ENCODE measurements at regions not wholly inside any gene's neighbourhood (a gene's known extent, or its start where the extent isn't known, plus 50 kb on each side); places are given as distances from the start of the nearest gene placed in this dataset.

DNA sequence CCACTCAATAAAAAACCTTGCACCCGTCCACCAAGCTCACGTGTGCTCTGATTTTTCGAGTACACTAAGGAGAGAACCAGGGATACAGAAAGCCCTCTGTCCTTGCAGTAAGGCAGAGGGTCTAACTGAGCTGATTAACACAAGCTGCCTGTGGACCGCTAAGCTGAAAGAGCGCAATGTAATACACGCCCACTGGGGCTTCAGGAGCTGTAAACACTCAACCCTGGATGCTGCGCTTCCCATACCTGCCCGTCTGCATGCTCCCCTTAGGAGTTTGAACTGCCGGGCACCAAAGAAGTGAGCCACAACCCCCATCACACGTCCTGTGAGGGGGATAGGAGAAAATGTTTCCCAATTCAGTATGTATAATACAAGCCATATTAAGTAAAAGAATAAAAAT, 664.8 kb downstream of the PCDH18 start:
- Histone ChIP-seq H3K4me1 (no peaks in the 10 kb centered on the region), H3K27me3 (no peaks in the 10 kb centered on the region), H3K36me3 (no peaks in the 10 kb centered on the region), H3K27ac (no peak overlapping the region), H3K9me3 (no peaks in the 10 kb centered on the region), H3K4me3 (no peak overlapping the region)
- whole genome bisulfite sequencing (ENCODE audit: insufficient coverage, low coverage, low lambda C conversion rate, missing lambda C conversion rate), result 68% methylated on average over 9 of the region's 10 CpGs
- TF ChIP-seq POLR2A (IDR thresholded peaks at IDR 0.05), result no peak
- TF ChIP-seq CTCF (IDR thresholded peaks at IDR 0.05), result no peak
- DNase-seq (no peak), ATAC-seq (no peak)
- intact Hi-C loops (cut with DNase I), result no loop called here

GRCh38 chr4:136865526-136865925, 666.8 kb downstream of the PCDH18 start:
- Histone ChIP-seq H3K4me3 (no peak overlapping the region), H3K9me3 (no peaks in the 10 kb centered on the region), H3K4me1 (no peaks in the 10 kb centered on the region), H3K27ac (no peak overlapping the region), H3K36me3 (no peaks in the 10 kb centered on the region), H3K27me3 (no peaks in the 10 kb centered on the region)
- 52% methylated on average over 2 of the region's 2 CpGs for WGBS (ENCODE audit: insufficient coverage, low coverage, low lambda C conversion rate, missing lambda C conversion rate)
- TF ChIP-seq CTCF (IDR thresholded peaks at IDR 0.05) (no peak), POLR2A (IDR thresholded peaks at IDR 0.05) (no peak)
- intact Hi-C loops (cut with DNase I), result no loop called here
- DNase-seq (no peak), ATAC-seq (no peak)

- WGBS (ENCODE audit: insufficient coverage, low coverage, low lambda C conversion rate, missing lambda C conversion rate), result 0% methylated on average over 2 of the region's 2 CpGs
- TF ChIP-seq CTCF (IDR thresholded peaks at IDR 0.05) (peak; percentile 73 to 82 (median 80)), POLR2A (IDR thresholded peaks at IDR 0.05) (no peak)
- Histone ChIP-seq H3K9me3 (no peaks in the 10 kb centered on the region), H3K36me3 (no peaks in the 10 kb centered on the region), H3K4me3 (no peak overlapping the region), H3K4me1 (no peaks in the 10 kb centered on the region), H3K27ac (no peak overlapping the region), H3K27me3 (no peaks in the 10 kb centered on the region)
- peak; percentile 81 to 88 (median 85) for ATAC-seq
- intact Hi-C loops (cut with DNase I), result no loop called here
- DNase-seq, result no peak
These were observed 667.6 kb downstream of the PCDH18 start for GRCh38 chr4:136864604-136865185.

DNA sequence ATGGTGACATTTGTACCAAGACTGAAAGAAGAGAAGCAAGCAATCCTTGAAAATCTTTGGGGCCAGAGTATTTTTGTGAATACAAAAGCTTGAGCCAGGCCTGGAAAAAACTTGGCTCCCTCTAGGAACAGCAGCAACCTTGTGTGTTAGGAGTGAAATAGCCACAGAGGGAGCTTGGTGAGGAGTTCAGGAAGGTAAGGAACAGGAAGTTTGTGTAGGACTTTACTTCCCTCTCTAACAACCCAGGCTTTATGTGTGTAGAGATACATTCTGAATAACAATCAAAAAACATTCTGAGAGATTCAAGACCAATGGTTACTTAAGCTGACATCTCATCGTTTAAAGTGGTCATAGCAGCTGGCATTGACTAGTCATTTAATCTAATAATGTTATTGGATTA, 668.5 kb downstream of the PCDH18 start:
- H3K4me1 ChIP-seq, result no peaks in the 10 kb centered on the region
- intact Hi-C loops (cut with DNase I), result no loop called here
- H3K4me3 ChIP-seq, result no peak overlapping the region
- no peaks in the 10 kb centered on the region for H3K9me3 ChIP-seq
- DNase-seq (no peak), ATAC-seq (no peak)
- no peak overlapping the region for H3K27ac ChIP-seq
- TF ChIP-seq POLR2A (IDR thresholded peaks at IDR 0.05) (no peak), CTCF (IDR thresholded peaks at IDR 0.05) (no peak)
- H3K36me3 ChIP-seq, result no peaks in the 10 kb centered on the region
- 13% methylated on average over 1 of the region's 1 CpG for WGBS (ENCODE audit: insufficient coverage, low coverage, low lambda C conversion rate, missing lambda C conversion rate)
- H3K27me3 ChIP-seq, result no peaks in the 10 kb centered on the region

GRCh38 chr4:136862653-136863052, 669.6 kb downstream of the PCDH18 start:
- ATAC-seq, result no peak
- no peak for TF ChIP-seq CTCF (IDR thresholded peaks at IDR 0.05)
- no peak for TF ChIP-seq POLR2A (IDR thresholded peaks at IDR 0.05)
- 61% methylated on average over 3 of the region's 3 CpGs for WGBS (ENCODE audit: insufficient coverage, low coverage, low lambda C conversion rate, missing lambda C conversion rate)

More at GRCh38 chr4:136862653-136863052, 669.6 kb downstream of the PCDH18 start:
- H3K4me3 ChIP-seq, result no peak overlapping the region
- no peaks in the 10 kb centered on the region for H3K27me3 ChIP-seq
- intact Hi-C loops (cut with DNase I), result no loop called here
- DNase-seq, result no peak
- no peak overlapping the region for H3K27ac ChIP-seq
- no peaks in the 10 kb centered on the region for H3K4me1 ChIP-seq
- H3K9me3 ChIP-seq, result no peaks in the 10 kb centered on the region
- H3K36me3 ChIP-seq, result no peaks in the 10 kb centered on the region
